CD4-positive, alpha-beta T cell treated with Interleukin-2 at 100 ng/mL for 4 hours (primary cell): ENCODE measurements at regions not wholly inside any gene's neighbourhood (a gene's known extent, or its start where the extent isn't known, plus 50 kb on each side); places are given as distances from the start of the nearest gene placed in this dataset.

Source experiments
- DNase-seq: peaks from one replicate; pipeline ENCODE4 v3.0.0-alpha.2; 2020; ENCODE audit warnings: low spot score

DNA sequence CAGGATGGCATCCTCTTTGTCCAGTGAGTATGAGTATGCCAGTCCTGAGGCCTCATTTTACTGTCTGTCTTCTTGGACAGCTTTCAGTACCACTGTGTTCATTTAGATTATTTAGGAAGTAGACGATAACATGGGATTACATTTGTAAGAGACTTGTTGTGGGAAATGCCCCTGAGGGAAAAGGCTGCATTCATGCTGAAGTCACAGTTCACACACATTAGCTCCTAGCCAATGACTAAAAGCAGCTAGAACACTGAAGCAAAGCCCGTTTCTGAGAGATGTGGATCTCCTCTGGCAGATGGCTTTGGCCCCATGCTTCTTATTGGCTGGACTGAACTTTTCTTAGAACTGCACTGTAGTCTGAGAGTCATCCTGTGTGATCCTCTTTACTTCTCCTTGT is 242.4 kb downstream of the FAM76B start:
- no peak for DNase-seq

DNA sequence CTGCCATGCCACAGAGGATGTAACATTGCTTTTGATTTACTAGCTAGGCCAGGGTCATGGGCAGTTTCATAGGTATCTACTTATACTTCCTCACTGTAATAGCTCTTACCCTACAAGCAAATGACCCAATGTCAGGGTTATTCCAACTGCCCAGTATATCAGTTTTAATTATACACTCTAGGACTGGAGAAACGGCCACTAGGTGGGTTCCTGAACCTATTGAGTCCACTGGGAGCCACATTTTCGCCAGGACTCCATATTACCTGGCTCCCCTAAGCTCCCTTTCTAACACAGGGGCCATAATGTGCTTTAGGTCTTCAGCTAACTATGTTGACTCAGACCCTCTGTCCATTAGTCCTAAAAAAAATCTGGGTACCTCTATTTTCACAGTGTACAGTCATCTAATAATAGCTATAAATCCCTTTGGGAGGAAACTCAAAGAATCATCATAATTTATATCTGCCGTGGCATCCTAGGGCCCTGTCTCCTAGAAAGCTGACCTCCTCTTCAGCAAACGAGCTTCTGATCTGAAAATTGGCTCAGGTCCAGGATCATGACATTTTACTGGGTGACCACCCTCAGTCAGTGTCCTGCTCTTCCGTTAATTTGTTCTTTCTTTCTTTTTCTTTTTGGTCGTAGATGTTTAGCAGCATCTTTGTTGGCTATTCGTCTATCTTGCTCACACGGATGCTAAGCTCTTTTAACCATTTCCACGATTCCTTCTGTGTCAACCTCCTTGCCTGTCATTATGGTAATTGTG is 244.3 kb downstream of the FAM76B start:
- no peak for DNase-seq

DNA sequence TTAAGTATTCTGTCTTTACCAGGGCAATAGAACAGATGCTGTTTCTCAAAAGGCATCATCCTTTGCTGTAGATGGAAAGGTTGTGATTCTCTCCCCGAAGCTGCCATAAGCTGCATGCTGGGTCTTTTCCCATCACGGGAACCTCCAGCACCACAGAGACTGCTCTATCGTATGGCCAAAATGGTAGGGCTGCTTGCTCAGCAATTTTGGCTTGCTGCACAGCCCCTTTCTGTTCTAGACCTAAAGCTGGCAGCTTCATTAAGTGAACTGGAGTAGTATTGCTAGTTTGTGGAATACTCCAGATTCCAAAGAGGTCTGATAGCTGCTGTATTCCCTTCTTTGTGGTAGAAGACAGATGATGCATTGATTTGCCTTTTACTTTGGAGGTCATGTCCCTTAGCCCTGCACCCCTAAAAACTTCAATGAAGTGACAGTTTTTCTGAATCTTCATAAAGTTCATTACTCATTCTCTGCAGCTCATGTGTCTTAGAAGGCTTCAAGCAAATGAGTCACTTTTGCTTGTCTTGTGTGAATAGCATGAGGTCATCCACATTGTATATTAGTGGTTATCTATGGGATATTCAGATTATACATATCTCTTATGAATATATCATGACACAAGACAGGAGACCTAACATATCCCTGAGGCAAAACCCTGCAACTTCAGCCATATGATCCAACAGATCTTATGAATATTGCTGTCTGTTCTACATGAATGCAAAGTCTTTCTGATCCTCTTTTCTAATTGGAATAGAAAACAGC is 245.3 kb downstream of the FAM76B start:
- no peak for DNase-seq

DNA sequence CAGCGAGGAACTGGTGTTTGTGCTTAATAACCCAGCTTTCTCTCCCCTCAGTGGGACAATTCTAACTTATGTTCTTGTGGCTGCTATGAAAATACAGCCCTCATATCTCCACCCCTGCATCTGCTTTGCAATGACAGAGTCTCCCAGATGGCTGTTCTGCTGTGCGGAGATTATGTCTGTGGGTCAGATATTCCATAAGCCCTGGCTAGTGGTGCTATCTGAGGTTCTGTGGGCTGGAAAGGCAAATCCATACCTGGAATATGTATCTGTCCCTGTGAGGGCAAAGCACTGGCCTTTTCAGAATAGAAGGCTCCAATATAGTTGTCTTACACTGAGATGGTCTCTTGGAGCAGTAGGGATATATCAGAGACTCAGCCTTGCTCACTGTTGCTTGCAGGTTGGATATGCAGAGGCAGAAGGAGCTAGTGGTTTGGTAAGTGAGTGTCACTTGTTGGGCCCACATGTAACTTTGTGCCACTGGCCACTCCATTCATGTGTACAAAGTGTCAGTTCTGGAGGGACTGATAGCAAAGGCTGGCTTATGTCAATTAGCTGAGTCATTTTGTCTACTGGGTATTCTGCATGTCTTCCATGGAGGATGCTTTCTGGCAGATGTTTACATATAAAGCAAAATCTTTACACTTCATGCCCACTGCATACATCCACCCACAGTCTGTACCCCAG is 246.6 kb downstream of the FAM76B start:
- DNase-seq: no peak

DNA sequence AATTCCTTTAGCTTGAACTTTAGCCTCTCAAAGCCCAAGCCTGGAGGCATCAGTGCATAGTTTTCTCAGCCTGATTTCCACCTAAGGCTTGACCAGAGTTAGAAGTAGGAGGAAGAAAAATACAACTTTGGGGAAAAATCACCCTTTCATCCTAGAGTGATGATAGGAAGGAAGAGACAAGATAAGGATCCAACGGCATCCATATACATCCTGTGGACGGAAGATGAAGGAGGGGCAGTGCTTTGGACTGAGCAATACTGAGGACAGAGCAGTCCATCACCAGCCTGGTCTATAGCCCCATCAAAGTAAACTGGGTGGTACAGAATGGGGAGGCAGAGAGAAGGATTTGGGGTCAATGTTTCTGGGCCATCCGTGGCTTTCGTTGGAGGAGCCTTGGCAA is 247.9 kb downstream of the FAM76B start:
- no peak for DNase-seq

DNA sequence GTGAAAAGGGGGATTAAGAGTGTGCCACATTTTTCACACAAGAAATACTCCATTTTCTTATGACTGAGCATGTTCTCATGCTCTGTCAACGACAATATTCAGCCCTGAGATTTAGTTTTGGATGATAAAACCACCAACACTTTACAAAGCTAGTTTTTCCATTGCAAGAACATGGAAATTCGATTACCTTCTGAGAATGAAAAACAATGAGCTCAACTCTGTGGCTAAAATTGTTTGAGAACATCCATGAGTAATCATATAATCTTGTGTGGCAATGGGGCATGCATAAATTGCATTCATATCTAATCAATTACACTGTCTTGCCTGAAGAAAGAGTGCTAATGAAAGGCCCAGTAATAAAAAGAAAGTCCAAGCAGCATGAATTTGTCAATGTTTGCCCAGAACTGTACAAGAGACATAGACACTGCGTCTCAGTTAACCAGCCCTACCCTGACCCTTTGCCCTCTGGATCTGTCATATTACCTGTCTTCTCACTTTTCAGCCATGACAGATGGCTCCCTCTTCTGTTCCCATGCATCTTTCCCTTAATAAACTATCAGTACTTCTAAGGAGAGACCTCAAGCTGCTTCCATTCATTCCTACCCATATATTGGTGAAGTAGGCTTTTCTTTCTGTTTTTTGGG is 253.4 kb downstream of the FAM76B start:
- no peak for DNase-seq

DNA sequence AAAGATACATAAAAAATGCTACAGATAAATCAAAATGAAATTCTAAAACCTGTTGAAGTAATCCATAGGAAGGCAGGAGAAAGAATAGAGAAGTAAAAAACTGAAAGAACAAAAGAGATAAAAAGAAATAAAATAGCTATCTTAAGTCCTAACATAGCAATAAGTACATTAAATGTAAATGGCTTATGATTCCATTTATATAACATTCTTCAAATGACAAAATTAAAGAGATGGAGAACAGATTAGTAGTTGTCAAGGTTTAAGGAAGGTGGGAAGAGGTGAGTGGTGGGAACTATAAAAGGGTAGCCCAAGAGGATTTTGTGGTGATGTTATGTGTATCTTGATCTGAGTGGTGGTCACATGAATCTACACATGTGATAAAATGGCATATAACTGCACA is 254.8 kb downstream of the FAM76B start:
- no peak for DNase-seq

DNA sequence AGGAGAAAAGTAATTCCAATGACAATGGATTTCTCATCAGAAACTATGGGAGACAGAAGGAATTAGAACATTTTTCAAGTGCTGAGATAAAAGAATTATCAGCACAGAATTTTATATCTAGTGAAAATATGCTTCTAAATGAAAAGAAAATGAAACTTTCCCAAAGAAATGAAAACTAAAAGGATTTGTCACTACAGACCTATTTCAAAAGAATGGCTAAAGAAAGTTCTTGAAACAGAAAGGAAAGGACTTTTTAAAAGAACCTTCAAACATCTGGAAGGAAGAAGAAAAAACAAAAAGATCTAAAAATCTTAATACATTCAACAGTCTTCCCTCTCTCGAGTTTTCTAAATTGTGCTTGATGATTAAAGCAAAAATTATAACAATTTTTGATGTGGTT is 255.4 kb downstream of the FAM76B start:
- no peak for DNase-seq

DNA sequence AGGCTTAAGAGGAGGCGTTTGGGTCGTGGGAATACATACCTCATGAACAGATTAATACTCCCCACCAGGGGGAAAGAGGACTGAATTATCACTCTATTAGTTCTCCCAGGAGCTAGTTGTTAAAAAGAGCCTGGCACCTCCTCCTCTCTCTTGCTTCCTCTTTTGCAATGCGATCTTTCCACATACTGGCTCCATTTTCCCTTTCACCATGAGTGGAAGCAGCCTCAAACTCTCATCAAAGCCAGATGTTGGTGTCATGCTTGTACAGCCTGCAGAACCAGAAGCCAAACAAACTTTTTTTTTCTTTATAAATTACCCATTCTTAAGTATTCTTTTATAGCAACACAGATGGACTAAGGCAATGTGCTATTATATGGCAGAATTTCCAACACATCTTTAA is 258.5 kb downstream of the FAM76B start:
- no peak for DNase-seq

DNA sequence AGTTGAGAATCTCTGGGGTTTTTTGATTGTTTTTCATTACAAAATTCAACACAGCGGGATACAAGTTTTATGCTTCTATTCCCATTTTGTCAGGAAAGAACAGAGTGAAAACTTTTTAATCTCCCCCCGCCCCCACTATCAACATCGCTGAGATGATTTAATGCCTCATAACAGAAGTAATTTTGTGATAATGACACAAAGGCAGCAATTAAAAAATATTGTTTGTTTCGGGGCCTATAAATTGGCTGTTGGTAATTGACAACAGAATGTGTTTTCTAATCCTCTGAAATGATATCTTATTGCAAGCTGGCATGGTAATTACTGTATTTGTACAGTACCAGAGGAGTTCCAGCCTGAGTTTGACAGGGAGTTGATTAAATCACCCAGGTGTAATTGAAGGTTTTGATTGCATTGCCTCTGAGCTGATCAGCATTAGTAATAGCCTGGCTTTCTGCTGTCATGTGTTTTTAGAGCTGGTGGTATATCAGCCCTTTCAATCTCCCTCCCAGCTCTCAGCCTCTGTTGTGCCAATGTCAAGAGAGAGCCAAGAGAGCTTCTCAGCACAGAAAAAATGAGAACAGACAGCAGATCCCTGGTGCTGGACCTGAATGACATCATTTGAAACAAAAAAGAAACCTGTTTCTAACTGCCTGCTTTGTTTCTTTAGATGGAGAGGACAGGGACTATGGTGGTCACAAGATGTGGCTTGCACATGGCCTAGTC is 265.1 kb downstream of the FAM76B start:
- DNase-seq: no peak

DNA sequence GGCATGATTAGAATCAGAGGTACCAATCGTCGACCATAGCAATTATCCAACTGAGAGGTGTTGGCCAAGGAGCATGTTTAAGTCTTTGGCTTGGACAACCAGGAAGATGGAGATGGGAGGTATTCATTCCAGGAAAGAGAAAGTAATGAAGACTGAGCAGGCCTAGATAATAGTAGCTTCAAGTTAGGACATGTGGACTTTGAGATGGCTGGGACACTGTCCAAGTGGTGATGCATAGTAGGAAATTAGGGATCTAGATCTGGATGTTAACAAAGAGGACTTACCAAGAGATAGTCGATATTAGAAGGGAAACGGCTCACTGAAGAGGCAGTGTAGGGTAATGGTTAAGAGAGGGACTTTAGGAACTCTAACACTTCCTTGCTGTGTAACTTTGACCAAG is 266.7 kb downstream of the FAM76B start:
- no peak for DNase-seq

DNA sequence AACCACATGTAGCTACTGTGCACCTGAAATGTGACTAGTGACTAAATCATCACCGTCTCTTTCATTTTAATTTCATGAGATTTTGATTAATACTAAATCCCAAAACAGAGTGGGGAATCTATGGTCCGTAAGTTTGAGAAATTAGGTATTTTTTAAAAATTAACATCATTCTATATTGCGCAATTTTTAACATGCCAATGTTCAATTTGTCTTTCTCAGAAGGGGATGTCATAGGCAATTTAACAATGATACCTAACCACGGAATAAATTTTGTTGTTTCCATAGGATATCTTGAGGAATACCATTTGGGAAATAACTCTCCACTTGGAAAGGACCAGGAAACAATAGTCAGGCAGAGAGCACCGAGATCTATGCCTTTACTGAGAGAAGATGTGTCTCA is 267.7 kb downstream of the FAM76B start:
- DNase-seq: no peak

DNA sequence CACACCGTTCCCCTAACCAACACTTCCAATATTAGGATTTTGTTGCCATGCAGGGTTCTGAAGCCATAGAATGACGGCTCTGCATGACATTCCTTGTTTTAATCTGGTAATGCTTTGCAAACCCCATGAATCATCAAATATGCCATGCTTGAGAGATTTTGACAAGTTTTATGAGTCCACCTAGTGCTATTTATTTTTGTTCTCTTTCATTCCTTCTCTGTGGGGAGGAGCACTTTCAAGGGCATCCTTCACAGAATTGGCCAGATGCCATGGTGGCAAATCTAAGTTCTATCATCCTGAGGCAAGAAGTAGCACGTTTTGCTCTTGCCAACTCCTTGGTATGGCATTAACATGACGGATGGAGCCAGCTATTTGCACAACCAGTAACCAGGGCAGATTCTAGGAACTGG is 268.4 kb downstream of the FAM76B start:
- no peak for DNase-seq

DNA sequence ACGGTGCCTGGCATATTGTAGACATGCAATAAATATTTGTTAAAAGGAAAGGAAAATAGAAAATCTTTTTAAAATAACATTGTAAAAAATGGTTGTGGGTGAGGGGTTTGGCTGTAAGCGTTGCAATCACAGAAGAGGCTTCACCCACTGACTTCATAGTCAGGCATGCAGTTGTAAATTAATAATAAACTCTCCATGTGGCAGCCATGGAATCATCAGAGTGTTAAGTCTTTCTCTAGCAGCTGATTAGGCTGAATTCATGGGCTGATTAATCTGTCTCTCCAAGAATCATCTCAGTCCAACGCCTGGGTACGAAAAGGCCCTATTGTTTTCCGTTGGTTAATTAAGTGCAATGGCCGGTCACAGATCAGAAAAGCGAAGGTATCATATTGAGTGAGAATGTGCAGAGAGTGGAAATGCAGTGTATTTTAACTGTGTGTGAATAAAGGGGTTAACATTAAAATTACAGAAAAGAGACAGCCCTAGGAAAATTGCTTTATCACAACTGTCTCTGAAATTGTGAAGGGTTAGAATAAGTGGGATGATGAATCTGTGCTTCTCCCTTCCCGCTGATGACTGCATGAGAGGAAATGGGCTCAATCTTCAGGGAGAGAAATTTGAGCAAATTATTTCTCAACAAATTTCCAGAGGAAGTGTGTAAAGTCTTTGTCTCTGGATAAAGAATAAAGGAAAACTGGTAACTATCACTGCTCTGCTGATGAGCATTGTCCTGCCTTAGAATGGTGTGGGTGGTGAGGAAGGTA is 269.0 kb downstream of the FAM76B start:
- no peak for DNase-seq

DNA sequence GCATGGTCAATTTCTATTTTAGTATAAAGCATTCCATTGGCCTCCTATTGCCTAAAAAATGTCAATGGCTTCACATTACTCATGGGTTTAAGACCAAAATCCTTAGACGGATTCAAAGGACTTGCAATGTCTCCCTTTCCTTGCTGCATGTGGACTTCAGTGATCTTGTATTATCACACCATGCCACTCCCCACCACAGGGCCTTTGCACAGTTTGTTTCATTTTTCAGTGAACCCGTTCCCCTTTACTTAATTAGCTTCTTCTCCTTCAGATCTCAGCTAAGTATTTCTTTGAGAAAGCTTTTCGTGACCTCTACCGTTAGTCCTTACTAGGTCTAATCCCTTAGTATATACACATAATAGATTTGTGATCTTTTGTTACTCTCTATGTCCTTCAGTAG is 269.7 kb downstream of the FAM76B start:
- DNase-seq: no peak

DNA sequence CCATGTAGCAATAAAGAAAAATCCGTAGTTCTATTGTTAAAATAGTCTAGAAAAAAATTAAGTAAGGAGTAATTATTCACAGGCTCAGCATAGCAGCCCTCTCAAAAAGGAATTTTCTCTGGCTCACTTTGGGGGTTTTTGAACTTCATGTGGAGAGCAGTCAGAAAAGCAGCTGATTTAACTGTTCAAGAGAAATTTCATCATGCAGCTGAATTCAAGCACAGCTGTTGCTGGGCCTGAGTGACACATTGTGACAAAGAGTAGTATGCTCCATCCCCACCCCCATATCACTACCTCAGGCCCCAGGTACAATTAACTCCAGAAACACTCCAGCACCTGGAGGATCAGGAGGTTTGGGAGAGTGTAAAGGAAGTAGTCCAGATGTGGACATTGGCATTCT is 272.1 kb downstream of the FAM76B start:
- DNase-seq: no peak

DNA sequence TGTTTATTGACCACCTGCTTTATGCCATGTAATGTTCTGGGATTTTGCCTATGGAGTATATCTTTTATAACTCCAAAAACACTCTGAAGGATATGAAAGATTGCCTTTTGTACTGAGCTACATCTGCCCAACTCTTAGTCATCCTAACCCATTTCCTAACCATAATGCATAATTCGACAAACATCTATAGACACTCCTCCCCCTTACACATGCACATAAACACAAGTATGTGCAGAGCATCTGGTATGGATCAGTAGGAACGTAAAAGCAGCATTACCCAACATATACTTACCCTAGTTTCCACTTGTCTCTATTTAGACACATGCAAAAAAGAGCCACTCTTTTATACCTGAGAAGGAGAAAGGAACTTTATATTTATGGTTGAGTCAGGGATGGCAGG is 272.8 kb downstream of the FAM76B start:
- no peak for DNase-seq

DNA sequence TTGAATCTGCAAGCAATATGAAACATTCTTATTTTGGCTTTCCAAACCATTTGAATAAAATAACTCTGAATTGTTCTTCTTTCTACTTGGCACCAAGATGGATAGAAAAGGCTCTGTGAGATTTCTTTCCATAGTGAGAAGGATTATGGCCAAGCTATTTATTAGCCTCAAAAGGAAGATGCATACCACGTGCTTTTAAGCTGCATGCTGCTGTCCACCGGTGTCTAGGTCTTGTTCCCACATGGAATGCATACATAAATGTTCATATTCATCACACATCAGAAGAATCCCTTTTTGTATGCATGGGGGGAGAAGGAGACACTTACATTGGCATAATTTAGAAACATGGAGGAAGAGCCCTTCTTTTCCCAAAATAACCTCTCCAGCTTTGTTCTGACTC is 273.4 kb downstream of the FAM76B start:
- no peak for DNase-seq

DNA sequence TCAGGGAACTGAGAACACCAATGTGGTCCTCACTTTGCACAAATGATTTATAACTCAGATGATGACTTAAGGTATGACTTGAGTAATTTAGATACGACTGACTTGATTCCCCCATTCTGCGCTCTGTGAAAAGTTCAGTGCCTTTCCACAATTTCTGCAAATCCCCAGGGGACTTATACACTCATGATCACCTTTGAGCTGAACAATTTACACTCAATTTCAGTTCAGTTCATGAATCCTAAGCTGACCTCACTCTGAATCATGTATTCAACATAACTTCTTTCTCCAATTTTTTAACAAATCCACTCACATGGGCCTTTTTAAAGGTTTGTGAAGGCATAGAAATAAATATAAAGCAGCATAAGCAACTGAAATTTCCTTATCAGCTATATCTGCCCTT is 274.2 kb downstream of the FAM76B start:
- no peak for DNase-seq

DNA sequence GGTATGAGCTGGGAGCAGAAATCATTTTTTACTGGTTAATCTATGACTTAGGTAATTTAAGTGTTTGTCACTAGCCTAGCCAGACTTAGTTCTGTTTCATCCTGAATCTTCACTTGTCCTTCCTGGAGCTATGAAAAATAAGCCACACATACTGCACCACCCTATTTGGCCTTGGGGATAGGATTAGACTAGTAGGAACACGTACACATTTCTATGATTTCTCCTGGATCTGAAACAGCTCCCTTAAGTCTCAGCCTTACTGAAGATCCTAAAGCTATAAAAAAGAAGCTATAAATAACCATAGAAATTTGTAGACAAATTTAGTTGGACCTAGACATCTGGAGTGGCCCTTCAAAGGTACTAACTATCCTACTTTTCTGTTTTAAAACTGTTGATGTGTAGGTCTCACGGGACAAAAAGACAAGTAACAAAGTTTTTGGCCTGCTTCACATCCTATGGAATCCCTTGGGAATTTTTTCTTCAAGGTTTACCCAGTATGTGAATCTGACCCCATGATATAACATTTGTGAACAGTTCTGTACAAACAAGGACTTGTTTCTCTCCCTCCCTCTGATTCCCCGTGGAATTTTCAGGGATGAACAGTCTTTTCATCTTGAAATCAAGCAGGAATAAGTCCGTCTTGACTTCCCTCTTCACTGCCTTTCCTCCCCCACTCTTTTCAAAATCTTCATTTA is 275.0 kb downstream of the FAM76B start:
- DNase-seq: no peak

DNA sequence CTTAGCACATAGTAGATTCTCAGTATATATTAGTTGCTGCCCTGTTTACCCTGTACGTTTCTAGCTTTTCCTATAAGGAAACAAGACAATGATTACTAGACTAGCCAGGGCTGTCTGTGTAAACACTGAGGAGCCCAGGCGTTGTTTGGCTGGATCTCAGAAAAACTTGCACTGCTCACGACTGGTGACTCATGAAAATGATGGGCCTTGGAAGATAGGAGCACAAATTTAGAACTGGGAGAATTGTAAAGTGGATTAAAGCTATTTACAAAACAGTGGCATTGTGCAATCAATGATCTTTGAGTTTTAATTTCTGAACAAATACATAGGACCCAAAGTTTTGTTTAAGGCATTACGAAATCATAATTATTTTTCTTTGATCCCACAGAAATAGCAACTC is 276.9 kb downstream of the FAM76B start:
- DNase-seq: no peak
